ENCODE measurements at regions not wholly inside any gene's neighbourhood (a gene's known extent, or its start where the extent isn't known, plus 50 kb on each side); places are given as distances from the start of the nearest gene placed in this dataset.

DNA sequence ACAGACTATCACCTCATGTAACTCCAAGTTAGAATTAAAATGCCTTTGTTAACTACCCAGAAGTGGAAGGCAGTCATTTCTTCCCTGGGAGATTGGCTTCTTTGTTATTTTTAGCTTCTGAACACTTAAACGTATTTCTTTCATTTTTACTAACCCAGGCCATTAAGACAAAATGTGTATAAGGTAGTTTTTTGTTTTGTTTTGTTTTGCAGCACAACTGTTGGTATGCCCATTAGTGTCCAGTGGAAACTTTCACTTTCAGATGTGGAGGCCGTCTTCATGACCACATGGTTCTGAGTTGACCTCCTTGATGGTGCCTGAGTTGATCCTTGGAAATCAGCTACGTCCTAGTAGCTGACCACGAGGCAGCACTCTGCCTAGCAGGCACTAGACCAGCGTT, 264.6 kb upstream of the ZNF608 start:
- DNase-seq (ENCODE audit: missing footprints) (no peak), ATAC-seq (no peak)
- intact Hi-C loops (cut with DNase I), result loop anchor here (5.0 kb wide), 1 partner anchor 104 kb away; no protein-coding TSS in a partner anchor

DNA sequence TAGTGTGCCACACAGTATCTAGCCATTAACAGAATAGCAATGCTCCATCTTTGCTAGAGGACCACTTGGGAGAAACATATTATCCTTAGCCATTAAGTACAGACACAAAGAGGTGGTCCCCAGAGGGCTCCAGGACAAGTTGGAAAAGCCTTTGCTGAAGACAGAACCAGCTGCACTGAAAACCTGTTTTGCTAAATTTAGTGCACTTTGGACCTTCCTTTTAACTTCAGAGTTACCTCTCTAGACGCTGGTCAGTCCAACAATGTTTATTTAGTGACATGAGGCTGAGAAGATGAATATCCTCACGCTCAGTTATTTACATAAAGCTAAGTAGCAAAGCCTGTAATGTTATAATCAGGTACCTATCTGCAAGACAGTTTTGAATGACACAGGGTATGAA, 265.0 kb upstream of the ZNF608 start:
- intact Hi-C loops (cut with DNase I), result loop anchor here (5.0 kb wide), 1 partner anchor 104 kb away; no protein-coding TSS in a partner anchor
- DNase-seq (ENCODE audit: missing footprints) (no peak), ATAC-seq (no peak)

DNA sequence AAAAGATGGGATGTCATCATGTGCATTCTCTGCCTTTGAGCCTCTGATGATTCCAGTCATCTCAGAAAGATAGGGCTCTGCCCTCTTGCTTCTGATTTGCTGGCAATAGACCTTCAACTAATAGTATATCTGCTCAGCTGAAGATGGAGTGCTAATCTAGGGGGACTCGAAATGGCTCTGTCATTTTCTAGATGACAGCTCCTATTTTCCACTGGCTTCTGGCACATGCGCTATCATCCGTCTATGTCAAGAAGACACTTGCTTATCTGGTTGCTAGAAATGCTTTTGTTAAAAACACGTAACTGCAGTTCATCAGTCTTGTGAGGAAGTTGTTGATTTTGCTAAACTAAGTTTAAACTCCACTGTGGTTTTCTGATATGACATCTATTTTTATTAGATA, 265.5 kb upstream of the ZNF608 start:
- intact Hi-C loops (cut with DNase I), result loop anchor here (5.0 kb wide), 1 partner anchor 105 kb away; no protein-coding TSS in a partner anchor
- no peak for ATAC-seq
- DNase-seq (ENCODE audit: missing footprints), result no peak

GRCh38 chr5:125012727-125013451, 266.4 kb upstream of the ZNF608 start:
- DNase-seq (ENCODE audit: missing footprints) (no peak), ATAC-seq (peak; percentile 42)
- intact Hi-C loops (cut with DNase I), result loop anchor here (5.0 kb wide), 1 partner anchor 106 kb away; no protein-coding TSS in a partner anchor

- intact Hi-C loops (cut with DNase I), result loop anchor here (5.0 kb wide), 1 partner anchor 107 kb away; no protein-coding TSS in a partner anchor
- no peak for DNase-seq (ENCODE audit: missing footprints)
- no peak for ATAC-seq
These were observed 267.8 kb upstream of the ZNF608 start for GRCh38 chr5:125014202-125014601.

DNA sequence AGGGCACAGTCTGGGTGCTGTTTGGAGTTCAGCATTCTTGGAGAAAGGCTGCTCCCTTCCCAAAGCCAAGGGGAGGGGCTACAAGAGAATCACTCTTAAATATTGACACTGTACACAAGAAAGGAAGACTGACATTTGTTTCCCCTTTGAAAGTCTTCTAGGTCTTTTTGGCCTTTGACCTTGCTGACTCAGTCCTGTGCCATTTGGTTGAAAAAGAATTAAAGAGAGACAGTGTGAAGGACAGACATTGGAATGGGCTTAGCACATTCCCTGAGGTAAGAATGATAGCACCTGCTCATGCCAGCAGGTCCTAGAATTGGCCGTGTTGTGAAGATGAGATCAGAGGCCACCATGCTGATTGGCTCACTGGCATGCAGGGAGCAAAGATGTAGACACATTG, 271.4 kb upstream of the ZNF608 start:
- intact Hi-C loops (cut with DNase I), result no loop called here
- ATAC-seq, result no peak
- DNase-seq (ENCODE audit: missing footprints), result no peak

DNA sequence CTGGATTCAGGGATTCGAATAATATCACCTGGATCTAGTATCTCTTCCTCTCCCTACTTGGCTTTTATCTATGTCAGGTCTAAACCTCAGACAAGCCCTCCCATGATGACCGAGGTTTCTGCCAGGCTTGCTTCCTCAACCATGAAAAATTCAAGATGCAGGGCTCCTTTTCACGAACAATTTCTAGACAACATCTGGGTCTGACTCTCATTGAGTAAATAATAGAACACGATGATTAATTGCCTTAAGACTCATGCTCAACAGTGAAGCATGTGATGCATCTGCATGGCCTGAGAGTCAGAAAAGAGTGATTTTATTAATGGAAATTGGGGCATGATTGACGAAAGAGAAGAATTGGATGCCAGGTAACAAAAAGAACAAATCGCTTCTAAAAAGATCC, 277.2 kb upstream of the ZNF608 start:
- no peak for ATAC-seq
- intact Hi-C loops (cut with DNase I), result no loop called here

GRCh38 chr5:125026867-125027731, 280.7 kb upstream of the ZNF608 start:
- peak; percentile 87 for ATAC-seq
- intact Hi-C loops (cut with DNase I), result no loop called here
- no peak for DNase-seq (ENCODE audit: missing footprints)

More for the DNA sequence above, 277.2 kb upstream of the ZNF608 start:
- no peak for DNase-seq (ENCODE audit: missing footprints)

DNA sequence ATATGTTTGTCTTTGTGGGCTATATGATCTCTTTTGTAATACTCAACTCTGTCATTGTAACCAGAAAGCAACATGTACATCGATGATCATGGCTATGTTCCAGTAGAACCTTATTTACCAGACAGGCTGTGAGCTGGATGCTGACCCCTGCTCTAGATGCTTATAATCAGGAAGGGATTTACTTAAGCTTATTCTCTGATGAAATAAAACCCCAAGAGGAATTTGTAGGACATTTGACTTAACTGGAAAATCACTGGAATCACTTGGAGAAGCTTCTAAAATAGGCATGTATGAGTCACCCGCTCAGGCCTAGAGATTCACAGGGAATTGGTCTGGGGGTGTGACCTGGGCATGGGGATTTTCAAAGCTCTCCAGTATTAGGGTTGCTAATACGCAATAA, 285.8 kb upstream of the ZNF608 start:
- DNase-seq (ENCODE audit: missing footprints) (no peak), ATAC-seq (no peak)
- intact Hi-C loops (cut with DNase I), result no loop called here

- DNase-seq (ENCODE audit: missing footprints), result no peak
- ATAC-seq, result no peak
- intact Hi-C loops (cut with DNase I), result no loop called here
These were observed 287.2 kb upstream of the ZNF608 start for GRCh38 chr5:125033602-125034001.

GRCh38 chr5:125034331-125034730, 287.9 kb upstream of the ZNF608 start:
- DNase-seq (ENCODE audit: missing footprints) (no peak), ATAC-seq (no peak)
- intact Hi-C loops (cut with DNase I), result no loop called here

- intact Hi-C loops (cut with DNase I), result no loop called here
- ATAC-seq, result no peak
- DNase-seq (ENCODE audit: missing footprints), result no peak
These were observed 290.1 kb upstream of the ZNF608 start for GRCh38 chr5:125036494-125036893.

- intact Hi-C loops (cut with DNase I), result no loop called here
- ATAC-seq, result no peak
- no peak for DNase-seq (ENCODE audit: missing footprints)
These were observed 290.6 kb upstream of the ZNF608 start for GRCh38 chr5:125037020-125037419.

- DNase-seq (ENCODE audit: missing footprints), result no peak
- no peak for ATAC-seq
- intact Hi-C loops (cut with DNase I), result no loop called here
These were observed 291.1 kb upstream of the ZNF608 start for GRCh38 chr5:125037530-125037929.

- ATAC-seq (no peak), DNase-seq (ENCODE audit: missing footprints) (no peak)
- intact Hi-C loops (cut with DNase I), result no loop called here
These were observed 292.0 kb upstream of the ZNF608 start for GRCh38 chr5:125038477-125038876.

DNA sequence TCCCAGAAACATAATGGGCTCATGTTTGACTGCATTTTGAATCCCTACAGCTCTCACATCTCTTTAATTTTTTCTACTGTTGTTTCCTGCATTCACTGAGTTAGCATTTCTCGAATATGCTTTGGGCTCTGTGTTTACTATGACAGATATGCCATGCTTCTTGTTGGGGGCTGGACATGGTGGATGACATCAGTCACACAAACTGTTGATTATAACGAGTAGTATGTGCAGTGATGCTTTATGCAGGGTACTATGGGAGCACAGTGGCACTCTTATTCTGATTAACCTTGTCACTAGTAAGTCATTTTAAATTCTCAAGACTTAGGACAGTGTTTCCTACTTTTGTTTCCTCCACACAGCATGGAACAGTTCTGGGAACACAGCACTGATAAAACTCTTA, 295.4 kb upstream of the ZNF608 start:
- intact Hi-C loops (cut with DNase I), result no loop called here
- no peak for ATAC-seq
- no peak for DNase-seq (ENCODE audit: missing footprints)

DNA sequence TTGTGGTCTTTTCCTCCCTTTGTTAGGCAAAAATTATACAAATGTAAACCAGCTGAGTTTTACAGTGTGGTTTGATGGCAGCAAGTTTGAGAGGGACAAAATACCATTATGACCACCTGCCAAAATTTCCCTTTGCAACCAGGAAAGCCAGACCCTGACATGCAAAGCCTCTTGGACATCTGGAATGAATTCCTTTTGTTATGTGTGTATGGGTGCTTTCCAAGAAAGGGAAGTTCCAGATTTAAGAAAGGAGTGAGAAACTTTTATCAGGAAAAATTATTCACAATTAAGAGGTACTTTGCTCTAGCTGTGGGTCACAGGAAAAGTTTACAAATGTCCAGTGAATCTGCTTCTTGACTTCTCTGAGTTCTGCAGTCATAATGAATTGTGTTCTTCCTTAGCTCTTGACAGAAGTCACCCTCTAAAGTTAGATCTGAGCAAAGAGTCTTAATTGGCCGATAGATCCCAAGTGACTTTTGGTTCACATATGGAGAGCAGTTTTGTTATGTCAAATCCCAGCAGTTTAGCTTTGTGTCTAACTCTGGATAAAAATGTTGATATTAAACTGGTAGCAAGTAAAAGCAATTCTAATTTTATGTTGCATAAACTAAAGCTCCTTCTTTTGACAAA, 295.9 kb upstream of the ZNF608 start:
- ATAC-seq, result no peak
- DNase-seq (ENCODE audit: missing footprints), result no peak
- intact Hi-C loops (cut with DNase I), result no loop called here

- DNase-seq (ENCODE audit: missing footprints), result peak; percentile 80
- ATAC-seq, result peak; percentile 87
- intact Hi-C loops (cut with DNase I), result no loop called here
These were observed 297.4 kb upstream of the ZNF608 start for GRCh38 chr5:125043781-125044391.
